ENCODE measurements at regions not wholly inside any gene's neighbourhood (a gene's known extent, or its start where the extent isn't known, plus 50 kb on each side); places are given as distances from the start of the nearest gene placed in this dataset.

DNA sequence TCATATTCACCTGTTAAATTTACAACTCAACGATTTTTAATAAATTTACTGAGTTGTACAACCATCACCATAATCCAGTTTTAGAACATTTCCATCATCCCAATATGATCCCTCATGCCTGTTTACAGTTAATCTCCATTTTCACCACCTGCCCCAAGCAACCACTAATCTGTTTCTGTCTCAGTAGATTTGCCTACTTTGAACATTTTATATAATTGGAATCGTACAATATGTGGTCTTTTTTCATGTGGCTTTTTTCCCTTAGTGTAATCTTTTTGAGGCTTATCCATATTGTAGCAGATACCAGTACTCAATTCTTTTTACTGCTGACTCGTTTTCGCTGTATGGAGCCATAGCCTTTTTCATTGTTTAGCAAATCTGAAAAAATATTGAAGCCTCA, 123.3 kb upstream of the STT3B start:
- H3K4me1 ChIP-seq (ENCODE audit: control insufficient read depth, extremely low read depth, insufficient read depth, low read length), result no peaks in the 10 kb centered on the region
- no peak for FAIRE-seq
- ChIA-PET POLR2A (no interaction called here), CTCF (no interaction called here)
- TF ChIP-seq, protein P1, sequence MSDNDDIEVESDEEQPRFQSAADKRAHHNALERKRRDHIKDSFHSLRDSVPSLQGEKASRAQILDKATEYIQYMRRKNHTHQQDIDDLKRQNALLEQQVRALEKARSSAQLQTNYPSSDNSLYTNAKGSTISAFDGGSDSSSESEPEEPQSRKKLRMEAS (IDR thresholded peaks at IDR 0.05; ENCODE audit: insufficient read depth, insufficient read length), result no peak
- TF ChIP-seq JUN (IDR thresholded peaks at IDR 0.05; ENCODE audit: borderline replicate concordance, insufficient read depth, insufficient read length, low read depth) (no peak), MYC (IDR thresholded peaks at IDR 0.05; ENCODE audit: low read depth, low read length) (no peak), POLR2A (IDR thresholded peaks at IDR 0.05; ENCODE audit: low read depth, low read length) (no peak), EZH2 (IDR thresholded peaks at IDR 0.05; ENCODE audit: borderline replicate concordance, low read depth, low read length, severe bottlenecking) (no peak), POLR2AphosphoS5 (IDR thresholded peaks at IDR 0.05; ENCODE audit: insufficient read depth, low read depth, low read length) (no peak), FOS (IDR thresholded peaks at IDR 0.05; ENCODE audit: borderline replicate concordance, insufficient read depth, low read length) (no peak), GATA2 (IDR thresholded peaks at IDR 0.05; ENCODE audit: insufficient read depth, insufficient read length, low read depth, low read length) (no peak)
- TF ChIP-seq, protein P2, sequence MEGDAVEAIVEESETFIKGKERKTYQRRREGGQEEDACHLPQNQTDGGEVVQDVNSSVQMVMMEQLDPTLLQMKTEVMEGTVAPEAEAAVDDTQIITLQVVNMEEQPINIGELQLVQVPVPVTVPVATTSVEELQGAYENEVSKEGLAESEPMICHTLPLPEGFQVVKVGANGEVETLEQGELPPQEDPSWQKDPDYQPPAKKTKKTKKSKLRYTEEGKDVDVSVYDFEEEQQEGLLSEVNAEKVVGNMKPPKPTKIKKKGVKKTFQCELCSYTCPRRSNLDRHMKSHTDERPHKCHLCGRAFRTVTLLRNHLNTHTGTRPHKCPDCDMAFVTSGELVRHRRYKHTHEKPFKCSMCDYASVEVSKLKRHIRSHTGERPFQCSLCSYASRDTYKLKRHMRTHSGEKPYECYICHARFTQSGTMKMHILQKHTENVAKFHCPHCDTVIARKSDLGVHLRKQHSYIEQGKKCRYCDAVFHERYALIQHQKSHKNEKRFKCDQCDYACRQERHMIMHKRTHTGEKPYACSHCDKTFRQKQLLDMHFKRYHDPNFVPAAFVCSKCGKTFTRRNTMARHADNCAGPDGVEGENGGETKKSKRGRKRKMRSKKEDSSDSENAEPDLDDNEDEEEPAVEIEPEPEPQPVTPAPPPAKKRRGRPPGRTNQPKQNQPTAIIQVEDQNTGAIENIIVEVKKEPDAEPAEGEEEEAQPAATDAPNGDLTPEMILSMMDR (IDR thresholded peaks at IDR 0.05; ENCODE audit: extremely low read depth in 1 of 2, insufficient read depth in 1 of 2, low read depth in 1 of 2, low read length in 2 of 2), result no peak
- no peak overlapping the region for H2AFZ ChIP-seq (ENCODE audit: low read depth, low read length)
- dilution Hi-C loops (cut with MboI; ENCODE audit: extremely low pct_ligation_motif_present, low sequenced_read_pairs), result no loop called here
- no peaks in the 10 kb centered on the region for H3K36me3 ChIP-seq (ENCODE audit: control insufficient read depth in 2 of 2, extremely low read depth in 1 of 2, insufficient read depth in 2 of 2, low read length in 2 of 2)
- no peak overlapping the region for H3K9ac ChIP-seq (replicated peaks; ENCODE audit: extremely low read depth, insufficient read depth, low read length)
- H3K9me1 ChIP-seq (replicated peaks; ENCODE audit: control insufficient read depth, extremely low read depth, insufficient read depth, low read length), result no peaks in the 10 kb centered on the region
- no peak overlapping the region for H3K4me3 ChIP-seq (replicated peaks in 1 of 3; ENCODE audit: insufficient read depth in 1 of 3, low read depth in 1 of 3, low read length in 3 of 3)
- no peak overlapping the region for H3K4me2 ChIP-seq (ENCODE audit: insufficient read depth, low read length)
- peaks cover 2 to 3% of the 10 kb centered on the region in 2 experiments for H3K27me3 ChIP-seq (ENCODE audit: control insufficient read depth in 2 of 2, insufficient read depth in 2 of 2, low read length in 2 of 2)
- BruUV-seq (replicated peaks), result no TSS peak
- no peaks in the 10 kb centered on the region for H4K20me1 ChIP-seq (replicated peaks; ENCODE audit: control insufficient read depth, extremely low read depth, insufficient read depth, low read length)
- intact Hi-C loops (cut with micrococcal nuclease), result no loop called here
- no peak for DNase-seq (ENCODE audit: low read depth, low spot score)
- no peaks in the 10 kb centered on the region for H3K9me3 ChIP-seq (replicated peaks; ENCODE audit: control insufficient read depth, insufficient read depth, low read length)
- H3K79me2 ChIP-seq (ENCODE audit: control insufficient read depth, insufficient read depth, low read length), result no peaks in the 10 kb centered on the region
- H3K27ac ChIP-seq (ENCODE audit: insufficient read depth, low read depth, low read length), result no peak overlapping the region

Data from endothelial cell of umbilical vein (primary cell).